Immature natural killer cell (primary cell): ENCODE measurements at regions not wholly inside any gene's neighbourhood (a gene's known extent, or its start where the extent isn't known, plus 50 kb on each side); places are given as distances from the start of the nearest gene placed in this dataset.

ENCODE experiments used
- DNase-seq, 3 donors: peaks; one replicate each; pipeline ENCODE4 v3.0.0; 2022; ENCODE audit warnings: mixed read lengths in 1 of 3
- H3K27ac Mint-ChIP-seq, 6 donors: one replicate each; pipeline ENCODE4 v1.8.0; 2020; ENCODE audit warnings: mixed read lengths in 6 of 6, mild to moderate bottlenecking in 5 of 6, inconsistent platforms in 4 of 6, moderate library complexity in 3 of 6
- H3K27me3 Mint-ChIP-seq, 3 donors: one replicate each; pipeline ENCODE4 v1.8.0; 2020 to 2021; ENCODE audit warnings: low read depth in 3 of 3, mild to moderate bottlenecking in 3 of 3, mixed read lengths in 3 of 3, moderate library complexity in 3 of 3, inconsistent platforms in 1 of 3
- H3K36me3 Mint-ChIP-seq, 3 donors: one replicate each; pipeline ENCODE4 v1.8.0; 2020; ENCODE audit warnings: mixed read lengths in 3 of 3, inconsistent platforms in 2 of 3, mild to moderate bottlenecking in 2 of 3
- H3K4me1 Mint-ChIP-seq, 2 donors: one replicate each; pipeline ENCODE4 v1.8.0; 2020; ENCODE audit warnings: inconsistent platforms in 2 of 2, mild to moderate bottlenecking in 2 of 2, mixed read lengths in 2 of 2, moderate library complexity in 1 of 2
- H3K4me3 Mint-ChIP-seq, 5 donors: one replicate each; pipeline ENCODE4 v1.8.0; 2020; ENCODE audit warnings: mild to moderate bottlenecking in 5 of 5, mixed read lengths in 5 of 5, inconsistent platforms in 3 of 5, moderate library complexity in 3 of 5
- H3K9me3 Mint-ChIP-seq, 6 donors: one replicate each; pipeline ENCODE4 v1.8.0; 2020; ENCODE audit warnings: mild to moderate bottlenecking in 6 of 6, mixed read lengths in 6 of 6, inconsistent platforms in 4 of 6, moderate library complexity in 3 of 6

DNA sequence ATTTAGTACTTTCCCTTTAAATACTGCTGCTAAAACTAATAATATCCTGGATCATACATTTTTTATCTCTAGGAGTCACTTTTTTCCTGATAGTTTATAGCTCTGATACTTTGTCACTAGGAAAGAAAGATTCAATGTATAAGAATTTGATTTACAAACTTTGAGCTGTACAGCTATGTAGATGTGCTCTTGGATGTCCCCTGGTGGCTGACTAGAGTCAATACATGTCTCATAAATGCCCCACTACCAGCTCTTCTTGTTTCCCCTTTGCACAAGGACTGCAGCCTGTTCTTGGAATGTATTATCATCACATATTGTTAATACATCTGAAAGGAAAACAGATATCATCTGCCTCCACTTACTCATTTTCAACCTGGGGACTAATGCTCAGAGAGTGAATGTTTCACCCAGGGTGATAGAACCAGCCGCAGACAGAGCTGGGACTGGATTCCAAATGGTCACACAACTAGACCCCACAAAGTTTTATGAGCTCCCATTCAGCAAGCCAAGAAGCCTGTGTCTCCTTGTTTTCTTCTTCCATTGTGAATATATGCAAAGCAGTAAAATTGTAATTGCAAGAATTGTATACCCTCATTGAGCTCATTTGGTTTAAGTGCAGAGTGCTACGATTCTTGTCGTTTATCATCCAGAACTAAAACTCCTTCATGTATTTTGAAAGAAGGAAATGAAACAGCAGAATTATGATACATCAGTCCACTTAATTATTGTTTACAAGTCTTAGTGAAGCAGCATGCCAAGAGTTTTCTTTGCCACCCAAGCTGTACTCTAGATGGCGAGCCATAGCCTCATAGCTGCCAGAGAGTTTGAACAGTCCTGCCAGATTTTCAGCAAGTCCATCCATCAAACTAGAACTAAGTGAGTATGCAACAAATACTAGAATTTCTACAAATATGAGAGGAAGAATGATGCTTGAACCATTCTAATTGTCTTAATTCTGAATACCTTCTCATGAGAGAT lies 261.6 kb upstream of the LMCD1 start:
- H3K4me1 Mint-ChIP-seq, result peaks cover 2 to 3% of the 10 kb centered on the region in 2 donors
- no peak overlapping the region for H3K27ac Mint-ChIP-seq
- peaks cover 0 to 3% (median 1%) of the 10 kb centered on the region in 3 donors for H3K27me3 Mint-ChIP-seq
- no peaks in the 10 kb centered on the region for H3K36me3 Mint-ChIP-seq
- H3K9me3 Mint-ChIP-seq, result peaks cover 0 to 1% (median 0%) of the 10 kb centered on the region in 6 donors
- no peak overlapping the region for H3K4me3 Mint-ChIP-seq
- DNase-seq, result peak; percentile 12 to 23 (median 18)

DNA sequence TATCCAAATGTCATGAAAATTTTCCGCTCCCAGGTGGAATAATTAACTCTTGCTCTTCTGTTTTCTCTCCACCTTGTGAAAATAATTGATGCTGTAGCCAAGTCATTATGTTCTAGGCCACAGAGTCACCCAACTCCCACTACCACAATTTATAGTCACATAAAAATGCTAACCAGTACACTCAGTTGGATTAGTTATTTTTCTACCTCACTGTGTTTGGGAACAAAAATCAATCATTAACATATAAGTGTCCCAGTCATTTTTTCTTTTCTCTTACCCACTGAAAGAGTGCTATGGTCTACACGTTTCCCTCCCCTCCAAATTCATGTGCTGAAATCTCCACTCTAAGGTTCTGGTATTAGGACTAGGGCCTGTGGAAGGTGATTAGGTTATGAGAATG lies 255.6 kb upstream of the LMCD1 start:
- Mint-ChIP-seq H3K4me1 (no peaks in the 10 kb centered on the region), H3K4me3 (no peak overlapping the region), H3K9me3 (peaks cover 0 to 4% (median 0%) of the 10 kb centered on the region in 6 donors), H3K27ac (no peak overlapping the region), H3K36me3 (no peaks in the 10 kb centered on the region), H3K27me3 (peaks cover 0 to 9% (median 3%) of the 10 kb centered on the region in 3 donors)
- DNase-seq, result no peak

DNA sequence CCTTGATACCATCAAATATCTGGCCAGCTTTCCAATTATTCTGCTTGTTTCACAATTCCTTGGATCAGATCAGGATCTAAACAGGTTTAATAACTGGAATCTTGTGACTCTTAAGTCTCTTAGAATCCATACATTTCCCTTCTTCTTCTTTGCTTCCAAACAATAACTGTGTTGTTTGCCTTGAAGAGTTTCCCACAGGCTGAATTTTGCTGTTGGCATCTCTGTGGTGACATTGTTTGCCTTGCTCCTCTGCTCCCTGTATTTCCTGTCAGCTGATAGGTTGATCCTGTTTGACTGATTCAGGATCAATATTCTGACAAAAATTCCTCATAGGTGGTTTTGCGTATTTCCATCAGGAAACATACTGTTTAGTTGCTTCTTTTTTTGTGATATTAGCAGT lies 248.4 kb upstream of the LMCD1 start:
- H3K4me1 Mint-ChIP-seq, result no peaks in the 10 kb centered on the region
- DNase-seq, result no peak

GRCh38 chr3:8254489-8254888 lies 247.1 kb upstream of the LMCD1 start:
- Mint-ChIP-seq H3K4me1 (no peaks in the 10 kb centered on the region), H3K9me3 (peaks cover 0 to 6% (median 0%) of the 10 kb centered on the region in 6 donors), H3K36me3 (no peaks in the 10 kb centered on the region)

More for the DNA sequence above, 248.4 kb upstream of the LMCD1 start:
- no peak overlapping the region for H3K4me3 Mint-ChIP-seq
- peaks cover 0 to 6% (median 0%) of the 10 kb centered on the region in 6 donors for H3K9me3 Mint-ChIP-seq
- H3K27me3 Mint-ChIP-seq, result peaks cover 0 to 15% (median 1%) of the 10 kb centered on the region in 3 donors
- H3K36me3 Mint-ChIP-seq, result no peaks in the 10 kb centered on the region
- no peak overlapping the region for H3K27ac Mint-ChIP-seq

DNA sequence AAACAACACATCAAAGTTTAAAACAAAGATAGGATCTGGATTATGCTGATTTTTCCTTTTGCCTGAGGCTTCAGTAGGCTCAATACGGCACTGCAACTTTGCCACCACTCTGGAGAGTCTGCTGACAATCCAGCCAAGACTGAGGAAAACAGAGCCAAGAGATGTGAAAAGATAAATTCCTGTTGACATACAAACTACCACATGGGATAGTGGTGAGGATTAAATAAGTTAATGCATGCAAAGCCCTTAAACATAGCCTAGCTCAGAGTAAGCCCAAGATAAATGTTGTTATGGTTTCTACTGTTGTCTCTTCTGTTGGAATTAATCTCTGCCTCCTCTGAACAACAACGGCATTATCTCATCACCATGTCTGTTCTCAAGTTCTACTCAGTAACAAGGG lies 245.9 kb upstream of the LMCD1 start:
- H3K4me1 Mint-ChIP-seq, result no peaks in the 10 kb centered on the region
- H3K27me3 Mint-ChIP-seq, result peaks cover 0 to 10% (median 3%) of the 10 kb centered on the region in 3 donors
- H3K36me3 Mint-ChIP-seq, result no peaks in the 10 kb centered on the region
- peaks cover 0 to 5% (median under 1%) of the 10 kb centered on the region in 6 donors for H3K9me3 Mint-ChIP-seq
- no peak overlapping the region for H3K27ac Mint-ChIP-seq
- no peak overlapping the region for H3K4me3 Mint-ChIP-seq
- no peak for DNase-seq

More at GRCh38 chr3:8254489-8254888, 247.1 kb upstream of the LMCD1 start:
- Mint-ChIP-seq H3K27ac (no peak overlapping the region), H3K27me3 (peaks cover 0 to 15% (median 1%) of the 10 kb centered on the region in 3 donors), H3K4me3 (no peak overlapping the region)
- no peak for DNase-seq

GRCh38 chr3:8256441-8257071 lies 245.1 kb upstream of the LMCD1 start:
- no peaks in the 10 kb centered on the region for H3K4me1 Mint-ChIP-seq
- no peak overlapping the region for H3K27ac Mint-ChIP-seq
- H3K9me3 Mint-ChIP-seq, result peaks cover 2 to 13% (median 4%) of the 10 kb centered on the region in 6 donors
- no peaks in the 10 kb centered on the region for H3K36me3 Mint-ChIP-seq
- no peak for DNase-seq
- peaks cover under 1 to 9% (median 3%) of the 10 kb centered on the region in 3 donors for H3K27me3 Mint-ChIP-seq
- H3K4me3 Mint-ChIP-seq, result no peak overlapping the region

- DNase-seq, result no peak
- no peak overlapping the region for H3K27ac Mint-ChIP-seq
- H3K4me1 Mint-ChIP-seq, result no peaks in the 10 kb centered on the region
- peaks cover 2 to 20% (median 5%) of the 10 kb centered on the region in 6 donors for H3K9me3 Mint-ChIP-seq
- H3K4me3 Mint-ChIP-seq, result no peak overlapping the region
- H3K27me3 Mint-ChIP-seq, result peaks cover 3 to 16% (median 6%) of the 10 kb centered on the region in 3 donors
- H3K36me3 Mint-ChIP-seq, result peaks cover 0 to 3% (median 0%) of the 10 kb centered on the region in 3 donors
Measured at GRCh38 chr3:8261018-8261417, 240.6 kb upstream of the LMCD1 start.

DNA sequence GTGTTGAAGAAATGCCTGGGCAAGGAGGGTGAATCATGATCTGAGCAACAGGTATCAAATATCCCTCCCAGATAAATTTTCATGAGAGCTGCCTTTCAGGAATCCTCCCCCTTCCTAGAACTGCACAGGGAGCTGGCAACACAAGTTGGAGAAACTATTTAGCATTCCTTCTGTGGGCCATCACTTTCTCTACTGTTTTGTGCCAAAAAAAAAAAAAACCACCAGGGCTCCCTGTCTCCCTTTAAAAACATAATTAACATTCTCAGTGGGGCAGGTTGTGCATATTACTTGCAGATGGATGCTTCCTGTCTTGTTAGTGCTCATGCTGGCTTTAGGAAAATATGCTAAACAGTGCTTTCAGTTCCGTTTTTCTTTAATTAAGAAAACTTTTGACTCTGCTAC lies 234.9 kb upstream of the LMCD1 start:
- Mint-ChIP-seq H3K4me3 (no peak overlapping the region), H3K27ac (no peak overlapping the region), H3K4me1 (no peaks in the 10 kb centered on the region), H3K27me3 (peaks cover 0 to 13% (median 5%) of the 10 kb centered on the region in 3 donors), H3K36me3 (peaks cover 0 to 1% (median 0%) of the 10 kb centered on the region in 3 donors), H3K9me3 (peaks cover 0 to 5% (median under 1%) of the 10 kb centered on the region in 6 donors)
- DNase-seq, result no peak

GRCh38 chr3:8273479-8273878 lies 228.1 kb upstream of the LMCD1 start:
- H3K4me3 Mint-ChIP-seq, result no peak overlapping the region
- no peaks in the 10 kb centered on the region for H3K4me1 Mint-ChIP-seq
- no peaks in the 10 kb centered on the region for H3K9me3 Mint-ChIP-seq
- no peak for DNase-seq
- no peaks in the 10 kb centered on the region for H3K36me3 Mint-ChIP-seq
- peaks cover 0 to 4% (median 0%) of the 10 kb centered on the region in 3 donors for H3K27me3 Mint-ChIP-seq
- no peak overlapping the region for H3K27ac Mint-ChIP-seq

DNA sequence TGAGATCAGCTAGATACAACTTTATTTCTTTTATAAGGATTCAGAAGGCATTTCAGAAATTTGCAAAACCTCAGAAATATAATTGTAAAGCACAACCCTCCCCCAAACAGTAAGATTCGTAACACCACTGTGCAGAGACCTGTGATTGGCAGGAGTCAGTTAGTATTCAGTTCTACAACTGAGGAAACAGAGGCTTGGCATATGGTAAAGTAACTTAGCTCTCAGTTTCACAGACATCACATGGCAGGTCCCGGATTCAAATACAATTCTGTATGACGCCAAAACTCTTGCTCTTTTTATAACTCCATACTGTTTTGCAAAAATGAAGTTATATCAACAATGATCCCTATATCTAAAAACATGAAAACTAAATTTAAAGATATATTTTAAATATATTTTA lies 225.6 kb upstream of the LMCD1 start:
- Mint-ChIP-seq H3K9me3 (no peaks in the 10 kb centered on the region), H3K27me3 (peaks cover 0 to 4% (median 3%) of the 10 kb centered on the region in 3 donors), H3K4me3 (no peak overlapping the region), H3K36me3 (no peaks in the 10 kb centered on the region), H3K27ac (no peak overlapping the region), H3K4me1 (no peaks in the 10 kb centered on the region)
- DNase-seq, result no peak

DNA sequence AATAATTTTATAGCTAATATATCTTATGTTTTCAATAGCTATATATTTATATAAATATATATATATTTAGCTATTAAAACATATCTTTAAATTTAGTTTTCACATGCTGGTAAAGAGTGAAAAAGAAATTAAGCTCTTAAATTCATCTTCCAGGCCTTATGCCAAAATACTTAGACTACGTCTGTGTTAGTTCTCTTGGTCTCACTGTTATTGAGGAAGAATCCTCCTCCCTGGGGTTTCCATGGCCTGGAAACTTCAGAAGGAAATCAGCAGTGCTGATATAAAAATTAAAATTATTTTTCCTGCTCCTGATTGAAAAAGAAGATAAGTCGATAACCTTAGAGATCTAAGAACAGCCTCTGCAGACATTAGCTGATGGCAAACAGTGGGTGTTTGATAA lies 225.1 kb upstream of the LMCD1 start:
- H3K27ac Mint-ChIP-seq, result no peak overlapping the region
- DNase-seq, result no peak
- H3K27me3 Mint-ChIP-seq, result peaks cover 0 to 4% (median 3%) of the 10 kb centered on the region in 3 donors
- H3K4me3 Mint-ChIP-seq, result no peak overlapping the region
- H3K4me1 Mint-ChIP-seq, result no peaks in the 10 kb centered on the region
- H3K9me3 Mint-ChIP-seq, result no peaks in the 10 kb centered on the region
- H3K36me3 Mint-ChIP-seq, result no peaks in the 10 kb centered on the region

DNA sequence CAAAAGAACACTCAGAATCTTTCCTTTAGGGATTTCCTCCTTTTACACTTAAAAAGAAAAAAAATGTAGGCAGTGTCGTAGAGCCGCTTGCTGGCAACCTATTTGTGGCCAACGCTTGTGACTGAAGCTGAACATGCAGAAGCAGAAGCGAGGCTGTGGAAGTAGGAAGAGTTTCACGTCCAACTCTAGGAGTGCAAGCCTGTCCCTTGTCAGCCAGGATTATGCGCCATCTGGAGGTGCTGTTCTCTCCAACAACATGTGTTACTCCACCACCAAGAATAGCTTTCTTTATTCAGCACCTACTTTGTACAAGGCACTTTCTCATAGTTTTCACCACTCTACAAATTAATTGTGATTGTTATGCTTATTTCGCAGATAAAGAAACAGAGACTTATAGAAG lies 223.2 kb upstream of the LMCD1 start:
- Mint-ChIP-seq H3K27me3 (peaks cover 0 to 4% (median 3%) of the 10 kb centered on the region in 3 donors), H3K9me3 (no peaks in the 10 kb centered on the region), H3K4me3 (no peak overlapping the region), H3K4me1 (no peaks in the 10 kb centered on the region), H3K27ac (no peak overlapping the region), H3K36me3 (no peaks in the 10 kb centered on the region)
- DNase-seq, result no peak

DNA sequence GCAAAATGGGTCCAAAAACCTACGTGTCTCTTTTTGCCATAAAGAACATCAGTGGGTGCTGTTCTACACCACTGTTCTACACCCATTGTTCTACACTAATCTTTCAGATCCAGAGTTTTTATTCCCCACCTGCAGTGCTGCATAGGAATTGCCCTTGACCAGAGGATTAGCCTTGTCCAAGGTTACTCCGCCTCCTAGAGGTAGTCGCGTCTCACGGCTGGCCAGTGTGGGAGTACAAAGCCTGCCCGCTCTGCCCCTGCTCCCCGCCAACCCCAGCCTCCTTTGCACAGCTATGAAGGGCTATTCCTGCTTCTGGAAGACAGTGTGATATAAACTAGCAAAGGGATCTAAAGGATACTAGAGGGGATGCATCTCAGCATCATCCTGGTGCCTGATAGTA lies 222.1 kb upstream of the LMCD1 start:
- Mint-ChIP-seq H3K4me1 (no peaks in the 10 kb centered on the region), H3K36me3 (no peaks in the 10 kb centered on the region), H3K27me3 (peaks cover 0 to 4% (median 3%) of the 10 kb centered on the region in 3 donors), H3K4me3 (no peak overlapping the region), H3K27ac (no peak overlapping the region), H3K9me3 (no peaks in the 10 kb centered on the region)
- DNase-seq, result no peak
